ENCODE measurements at regions not wholly inside any gene's neighbourhood (a gene's known extent, or its start where the extent isn't known, plus 50 kb on each side); places are given as distances from the start of the nearest gene placed in this dataset.

DNA sequence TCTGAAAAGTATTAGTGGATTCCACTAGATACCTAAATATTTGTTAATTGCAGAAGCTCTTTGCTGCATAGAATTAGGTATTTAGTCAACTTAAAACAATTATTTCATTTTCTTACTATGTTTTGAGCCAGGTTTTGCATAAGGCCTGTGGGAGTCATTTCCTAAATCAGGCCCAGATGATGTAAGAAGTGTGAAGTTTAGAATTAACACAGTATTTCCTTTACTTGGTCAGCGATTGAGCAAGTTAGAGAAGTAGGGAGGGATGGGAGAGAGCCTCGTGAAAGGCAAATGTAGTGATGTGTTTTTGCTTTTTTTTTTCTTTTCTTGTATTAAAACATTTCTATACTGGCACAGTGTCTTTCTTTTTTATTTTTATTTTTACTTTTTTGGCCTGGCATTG lies 711.1 kb downstream of the HDGFL1 start:
- TF ChIP-seq, protein P1, sequence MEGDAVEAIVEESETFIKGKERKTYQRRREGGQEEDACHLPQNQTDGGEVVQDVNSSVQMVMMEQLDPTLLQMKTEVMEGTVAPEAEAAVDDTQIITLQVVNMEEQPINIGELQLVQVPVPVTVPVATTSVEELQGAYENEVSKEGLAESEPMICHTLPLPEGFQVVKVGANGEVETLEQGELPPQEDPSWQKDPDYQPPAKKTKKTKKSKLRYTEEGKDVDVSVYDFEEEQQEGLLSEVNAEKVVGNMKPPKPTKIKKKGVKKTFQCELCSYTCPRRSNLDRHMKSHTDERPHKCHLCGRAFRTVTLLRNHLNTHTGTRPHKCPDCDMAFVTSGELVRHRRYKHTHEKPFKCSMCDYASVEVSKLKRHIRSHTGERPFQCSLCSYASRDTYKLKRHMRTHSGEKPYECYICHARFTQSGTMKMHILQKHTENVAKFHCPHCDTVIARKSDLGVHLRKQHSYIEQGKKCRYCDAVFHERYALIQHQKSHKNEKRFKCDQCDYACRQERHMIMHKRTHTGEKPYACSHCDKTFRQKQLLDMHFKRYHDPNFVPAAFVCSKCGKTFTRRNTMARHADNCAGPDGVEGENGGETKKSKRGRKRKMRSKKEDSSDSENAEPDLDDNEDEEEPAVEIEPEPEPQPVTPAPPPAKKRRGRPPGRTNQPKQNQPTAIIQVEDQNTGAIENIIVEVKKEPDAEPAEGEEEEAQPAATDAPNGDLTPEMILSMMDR (IDR thresholded peaks at IDR 0.05; ENCODE audit: extremely low read depth in 1 of 2, insufficient read depth in 1 of 2, low read depth in 1 of 2, low read length in 2 of 2), result no peak
- TF ChIP-seq FOS (IDR thresholded peaks at IDR 0.05; ENCODE audit: borderline replicate concordance, insufficient read depth, low read length), result no peak
- no peak for TF ChIP-seq EZH2 (IDR thresholded peaks at IDR 0.05; ENCODE audit: borderline replicate concordance, low read depth, low read length, severe bottlenecking)
- TF ChIP-seq GATA2 (IDR thresholded peaks at IDR 0.05; ENCODE audit: insufficient read depth, insufficient read length, low read depth, low read length), result no peak
